DMS114 treated with DMSO at 0.1 percent for 48 hours (cell line): ENCODE measurements at regions not wholly inside any gene's neighbourhood (a gene's known extent, or its start where the extent isn't known, plus 50 kb on each side); places are given as distances from the start of the nearest gene placed in this dataset.

Experiments used
- DNase-seq: peaks from one replicate; lab custom pipeline; 2025; ENCODE audit not compliant: unreplicated experiment; lab: John Stamatoyannopoulos, UW

- DNase-seq, result no peak
These were observed 168.5 kb upstream of the FREM2 start for GRCh38 chr13:38518328-38518727.

GRCh38 chr13:38519229-38519911, 167.5 kb upstream of the FREM2 start:
- no peak for DNase-seq

GRCh38 chr13:38520041-38520440, 166.8 kb upstream of the FREM2 start:
- no peak for DNase-seq

GRCh38 chr13:38527140-38527539, 159.7 kb upstream of the FREM2 start:
- no peak for DNase-seq

GRCh38 chr13:38528986-38529385, 157.9 kb upstream of the FREM2 start:
- DNase-seq, result no peak

- peak; percentile 3 for DNase-seq
These were observed 156.4 kb upstream of the FREM2 start for GRCh38 chr13:38530492-38530891.

GRCh38 chr13:38535261-38535660, 151.6 kb upstream of the FREM2 start:
- DNase-seq, result no peak

- DNase-seq, result no peak
These were observed 149.8 kb upstream of the FREM2 start for GRCh38 chr13:38537051-38537450.

GRCh38 chr13:38538422-38538821, 148.5 kb upstream of the FREM2 start:
- DNase-seq, result no peak

GRCh38 chr13:38539632-38540031, 147.2 kb upstream of the FREM2 start:
- no peak for DNase-seq

GRCh38 chr13:38542601-38543000, 144.3 kb upstream of the FREM2 start:
- DNase-seq, result no peak

- DNase-seq, result no peak
These were observed 143.3 kb upstream of the FREM2 start for GRCh38 chr13:38543561-38543960.

GRCh38 chr13:38563739-38564138, 123.1 kb upstream of the FREM2 start:
- DNase-seq, result no peak

GRCh38 chr13:38564256-38565150, 122.4 kb upstream of the FREM2 start:
- DNase-seq, result no peak

GRCh38 chr13:38566023-38566422, 120.9 kb upstream of the FREM2 start:
- no peak for DNase-seq

GRCh38 chr13:38566519-38566918, 120.4 kb upstream of the FREM2 start:
- no peak for DNase-seq

GRCh38 chr13:38570706-38571105, 116.2 kb upstream of the FREM2 start:
- DNase-seq, result no peak

GRCh38 chr13:38575427-38575826, 111.5 kb upstream of the FREM2 start:
- DNase-seq, result no peak

GRCh38 chr13:38577048-38577447, 109.8 kb upstream of the FREM2 start:
- no peak for DNase-seq

- peak; percentile 3 for DNase-seq
These were observed 104.7 kb upstream of the FREM2 start for GRCh38 chr13:38582133-38582532.

- no peak for DNase-seq
These were observed 96.6 kb upstream of the FREM2 start for GRCh38 chr13:38590230-38590629.

GRCh38 chr13:38590796-38591507, 95.9 kb upstream of the FREM2 start:
- no peak for DNase-seq
